Spleen (tissue), 11 donors: ENCODE measurements at regions not wholly inside any gene's neighbourhood (a gene's known extent, or its start where the extent isn't known, plus 50 kb on each side); places are given as distances from the start of the nearest gene placed in this dataset.

Experiments used
- DNase-seq: peaks from one replicate; pipeline ENCODE4 v3.0.0-alpha.2; 2020
- H3K27ac ChIP-seq, 8 donors: fragments of 200-600 bp; sonication (generic) in 7 of 8; 1 replicate in 4 of 8; 2 replicates in 4 of 8; pipeline versions ENCODE4 v1.5.0 to v1.8.0; 2016 to 2021; ENCODE audit warnings: inconsistent platforms in 4 of 8, mild to moderate bottlenecking in 4 of 8, moderate library complexity in 1 of 8
- H3K27me3 ChIP-seq, 7 donors: fragments of 200-600 bp; sonication (generic) in 6 of 7; replicated peaks in 1 of 7; 1 replicate in 4 of 7; 2 replicates in 3 of 7; pipeline versions ENCODE4 v1.5.0 to v1.8.0; 2016 to 2021; ENCODE audit warnings: inconsistent platforms in 3 of 7, mild to moderate bottlenecking in 1 of 7
- H3K36me3 ChIP-seq, 6 donors: fragments of 200-600 bp; sonication (generic) in 5 of 6; 1 replicate in 4 of 6; 2 replicates in 2 of 6; pipeline versions ENCODE4 v1.5.0 to v1.8.0; 2016 to 2021; ENCODE audit warnings: inconsistent platforms in 2 of 6
- H3K4me1 ChIP-seq, 6 donors: fragments of 200-600 bp; sonication (generic) in 5 of 6; 1 replicate in 3 of 6; 2 replicates in 3 of 6; pipeline versions ENCODE4 v1.5.0 to v1.8.0; 2016 to 2021; ENCODE audit warnings: inconsistent platforms in 3 of 6
- H3K4me3 ChIP-seq, 8 donors: fragments of 200-600 bp; sonication (generic) in 7 of 8; 1 replicate in 4 of 8; 2 replicates in 4 of 8; pipeline versions ENCODE4 v1.5.0 to v1.8.0; 2016 to 2021; ENCODE audit warnings: inconsistent platforms in 4 of 8, mild to moderate bottlenecking in 4 of 8, moderate library complexity in 2 of 8
- H3K9me3 ChIP-seq, 8 donors: fragments of 200-600 bp; sonication (generic) in 7 of 8; 1 replicate in 4 of 8; 2 replicates in 4 of 8; pipeline versions ENCODE4 v1.5.0 to v1.8.0; 2016 to 2021; ENCODE audit warnings: inconsistent platforms in 4 of 8
- POLR2A ChIP-seq, 3 donors: fragments of 450-650 bp; IDR thresholded peaks; one replicate each; pipeline ENCODE4 v1.5.1; 2017; ENCODE audit warnings: antibody characterized with exemption in 3 of 3, mild to moderate bottlenecking in 1 of 3
- POLR2AphosphoS5 ChIP-seq, 3 donors: sonication (generic); formaldehyde crosslinking; IDR thresholded peaks; one replicate each; pipeline ENCODE4 v1.5.1; 2017; ENCODE audit warnings: antibody characterized with exemption in 3 of 3
- WGBS, 5 donors: extraction: QIAGEN DNeasy Blood & Tissue Kit in 3 of 5; methylation state at CpG; one replicate each; pipeline versions ENCODE4 v1.1.5 to v1.1.7; 2013 to 2018; 5-methylcytosine and 5-hydroxymethylcytosine counted together
- intact Hi-C: fragments of 100-400 bp; cut with DNase I; formaldehyde crosslinking; loops from one replicate; pipeline ENCODE4 v1.15.0; 2023; ENCODE audit warnings: low total_unique reads
- TF ChIP-seq, protein P1 (sequence below), 11 experiments: fragments of 200-600 bp in 7 of 11; fragments of 450-650 bp in 4 of 11; sonication (generic) in 4 of 11; IDR thresholded peaks in 8 of 11; conservative IDR thresholded peaks in 3 of 11; 1 replicate in 7 of 11; 2 replicates in 4 of 11; pipeline versions ENCODE4 v1.4.0 to v1.8.0; 2016 to 2021; ENCODE audit warnings: antibody characterized with exemption in 11 of 11, inconsistent platforms in 4 of 11, mild to moderate bottlenecking in 1 of 11
- donor health status: healthy with polysubstance abuse.
- donor health status: DM: no; HTN: no; CAD: no; lungs with moderate emphysema.
- donor health status: DM: no; HTN: no; CAD: no.
- donor health status: Bipolar disorder and iron deficiency.
- donor health status: healthy.
- donor health status: DM: no; HTN: no; CAD: no.
- donor health status: DM: yes; HTN: yes; CAD: no.

GRCh38 chr6:113076816-113077215 is 729.7 kb downstream of the RFPL4B start:
- intact Hi-C loops = no loop called here
- no peaks in the 10 kb centered on the region for H3K4me1 ChIP-seq
- 84 to 97% (median 93%) methylated on average over 1 of the region's 1 CpG for WGBS, 5 donors
- no peak overlapping the region for H3K27ac ChIP-seq
- H3K9me3 ChIP-seq = no peaks in the 10 kb centered on the region
- DNase-seq = no peak
- no peaks in the 10 kb centered on the region for H3K27me3 ChIP-seq
- TF ChIP-seq, protein P1, sequence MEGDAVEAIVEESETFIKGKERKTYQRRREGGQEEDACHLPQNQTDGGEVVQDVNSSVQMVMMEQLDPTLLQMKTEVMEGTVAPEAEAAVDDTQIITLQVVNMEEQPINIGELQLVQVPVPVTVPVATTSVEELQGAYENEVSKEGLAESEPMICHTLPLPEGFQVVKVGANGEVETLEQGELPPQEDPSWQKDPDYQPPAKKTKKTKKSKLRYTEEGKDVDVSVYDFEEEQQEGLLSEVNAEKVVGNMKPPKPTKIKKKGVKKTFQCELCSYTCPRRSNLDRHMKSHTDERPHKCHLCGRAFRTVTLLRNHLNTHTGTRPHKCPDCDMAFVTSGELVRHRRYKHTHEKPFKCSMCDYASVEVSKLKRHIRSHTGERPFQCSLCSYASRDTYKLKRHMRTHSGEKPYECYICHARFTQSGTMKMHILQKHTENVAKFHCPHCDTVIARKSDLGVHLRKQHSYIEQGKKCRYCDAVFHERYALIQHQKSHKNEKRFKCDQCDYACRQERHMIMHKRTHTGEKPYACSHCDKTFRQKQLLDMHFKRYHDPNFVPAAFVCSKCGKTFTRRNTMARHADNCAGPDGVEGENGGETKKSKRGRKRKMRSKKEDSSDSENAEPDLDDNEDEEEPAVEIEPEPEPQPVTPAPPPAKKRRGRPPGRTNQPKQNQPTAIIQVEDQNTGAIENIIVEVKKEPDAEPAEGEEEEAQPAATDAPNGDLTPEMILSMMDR (IDR thresholded peaks at IDR 0.05 in 8 of 11, conservative IDR thresholded peaks at IDR 0.05 in 3 of 11) = no peak
- TF ChIP-seq POLR2A (IDR thresholded peaks at IDR 0.05) (no peak), POLR2AphosphoS5 (IDR thresholded peaks at IDR 0.05) (no peak)
- no peaks in the 10 kb centered on the region for H3K36me3 ChIP-seq
- H3K4me3 ChIP-seq = no peak overlapping the region

DNA sequence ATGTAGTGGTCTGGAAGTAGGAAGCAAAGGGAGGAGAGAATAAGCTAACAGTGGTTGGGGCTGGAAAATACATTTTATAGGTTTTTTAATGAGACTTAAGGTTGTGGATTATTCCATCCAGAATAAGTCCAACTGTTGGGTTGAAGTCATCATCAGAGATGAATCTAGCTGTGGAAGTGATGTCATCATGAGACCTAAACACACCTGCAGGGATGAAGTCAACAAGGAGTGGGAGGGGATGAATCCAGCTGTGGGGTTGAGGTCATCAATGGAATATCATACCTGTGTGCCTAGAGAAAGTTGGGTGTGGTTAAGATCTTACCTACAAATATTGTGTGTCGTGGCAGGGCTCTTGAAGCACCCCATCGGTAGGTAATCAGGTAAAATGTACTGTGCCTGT is 730.7 kb downstream of the RFPL4B start:
- no peak overlapping the region for H3K27ac ChIP-seq
- DNase-seq = no peak
- H3K4me1 ChIP-seq = no peaks in the 10 kb centered on the region
- no peaks in the 10 kb centered on the region for H3K27me3 ChIP-seq
- 87 to 98% (median 92%) methylated on average over 2 of the region's 2 CpGs for WGBS, 5 donors
- H3K9me3 ChIP-seq = no peaks in the 10 kb centered on the region
- TF ChIP-seq, protein P1 (IDR thresholded peaks at IDR 0.05 in 8 of 11, conservative IDR thresholded peaks at IDR 0.05 in 3 of 11) = no peak
- no peak overlapping the region for H3K4me3 ChIP-seq
- intact Hi-C loops = no loop called here
- no peaks in the 10 kb centered on the region for H3K36me3 ChIP-seq

GRCh38 chr6:113078791-113079190 is 731.7 kb downstream of the RFPL4B start:
- Histone ChIP-seq H3K4me3 (no peak overlapping the region), H3K36me3 (no peaks in the 10 kb centered on the region), H3K27ac (peak overlapping the region in 3 of 8 donors; percentile 21 to 57 (median 39)), H3K4me1 (no peaks in the 10 kb centered on the region), H3K9me3 (no peaks in the 10 kb centered on the region), H3K27me3 (no peaks in the 10 kb centered on the region)
- intact Hi-C loops = no loop called here
- no peak for TF ChIP-seq POLR2A (IDR thresholded peaks at IDR 0.05)
- TF ChIP-seq, protein P1 (IDR thresholded peaks at IDR 0.05 in 8 of 11, conservative IDR thresholded peaks at IDR 0.05 in 3 of 11) = no peak
- TF ChIP-seq POLR2AphosphoS5 (IDR thresholded peaks at IDR 0.05) = no peak
- 32 to 52% (median 42%) methylated on average over 4 of the region's 4 CpGs for WGBS, 5 donors
- DNase-seq = no peak

- Histone ChIP-seq H3K27me3 (no peaks in the 10 kb centered on the region), H3K9me3 (no peaks in the 10 kb centered on the region), H3K27ac (no peak overlapping the region), H3K4me3 (no peak overlapping the region), H3K4me1 (no peaks in the 10 kb centered on the region), H3K36me3 (no peaks in the 10 kb centered on the region)
- TF ChIP-seq, protein P1 (IDR thresholded peaks at IDR 0.05 in 8 of 11, conservative IDR thresholded peaks at IDR 0.05 in 3 of 11) = no peak
- no peak for TF ChIP-seq POLR2AphosphoS5 (IDR thresholded peaks at IDR 0.05)
- no peak for TF ChIP-seq POLR2A (IDR thresholded peaks at IDR 0.05)
- intact Hi-C loops = no loop called here
- WGBS, 5 donors = 46 to 61% (median 58%) methylated on average over 3 of the region's 3 CpGs
- no peak for DNase-seq
Observed at GRCh38 chr6:113082745-113083144, 735.6 kb downstream of the RFPL4B start.
